ENCODE measurements at regions not wholly inside any gene's neighbourhood (a gene's known extent, or its start where the extent isn't known, plus 50 kb on each side); places are given as distances from the start of the nearest gene placed in this dataset.

- Histone ChIP-seq H3K4me3 (ENCODE audit: low read length) (no peak overlapping the region), H3K9me3 (ENCODE audit: low read length) (no peaks in the 10 kb centered on the region), H3K9ac (ENCODE audit: low read length) (no peak overlapping the region), H2AFZ (ENCODE audit: low read depth, low read length) (no peak overlapping the region), H4K20me1 (ENCODE audit: insufficient read depth) (no peaks in the 10 kb centered on the region), H3K9me2 (ENCODE audit: insufficient read depth, low read length) (no peaks in the 10 kb centered on the region), H3F3A (ENCODE audit: insufficient read depth, low read length, poor library complexity, severe bottlenecking) (no peaks in the 10 kb centered on the region), H3K27ac (ENCODE audit: low read length) (no peak overlapping the region), H3K27me3 (ENCODE audit: insufficient read depth, low read depth, low read length) (no peaks in the 10 kb centered on the region), H3K36me3 (ENCODE audit: insufficient read depth, low read length) (no peaks in the 10 kb centered on the region), H3K79me2 (replicated peaks; ENCODE audit: insufficient read depth, low read length) (no peaks in the 10 kb centered on the region), H3K4me2 (ENCODE audit: low read length) (no peak overlapping the region)
- no peak for TF ChIP-seq EP300 (conservative IDR thresholded peaks at IDR 0.05; ENCODE audit: poor library complexity, severe bottlenecking)
- TF ChIP-seq SMC3 (conservative IDR thresholded peaks at IDR 0.05; ENCODE audit: poor library complexity) = no peak
- no peak for TF ChIP-seq EZH2 (IDR thresholded peaks at IDR 0.05; ENCODE audit: borderline replicate concordance, insufficient read depth, low read length, poor library complexity, severe bottlenecking)
- no peak for TF ChIP-seq CTCF (IDR thresholded peaks at IDR 0.05; ENCODE audit: poor library complexity, severe bottlenecking)
- no peak for TF ChIP-seq MXI1 (conservative IDR thresholded peaks at IDR 0.05; ENCODE audit: poor library complexity, severe bottlenecking)
- TF ChIP-seq TAF1 (IDR thresholded peaks at IDR 0.05; ENCODE audit: low read depth) = no peak
Observed at GRCh38 chr15:38090223-38090622, 155.8 kb downstream of the TMCO5A start.

GRCh38 chr15:38090678-38091077, 156.2 kb downstream of the TMCO5A start:
- no peak for TF ChIP-seq MXI1 (conservative IDR thresholded peaks at IDR 0.05; ENCODE audit: poor library complexity, severe bottlenecking)
- TF ChIP-seq REST (IDR thresholded peaks at IDR 0.05; ENCODE audit: borderline replicate concordance) = no peak
- TF ChIP-seq POLR2AphosphoS5 (IDR thresholded peaks at IDR 0.05) = no peak
- TF ChIP-seq CTCF (IDR thresholded peaks at IDR 0.05; ENCODE audit: poor library complexity, severe bottlenecking) = no peak
- no peak for TF ChIP-seq RAD21 (conservative IDR thresholded peaks at IDR 0.05)
- TF ChIP-seq SMC3 (conservative IDR thresholded peaks at IDR 0.05; ENCODE audit: poor library complexity) = no peak
- no peak for TF ChIP-seq EZH2 (IDR thresholded peaks at IDR 0.05; ENCODE audit: borderline replicate concordance, insufficient read depth, low read length, poor library complexity, severe bottlenecking)
- no peak for TF ChIP-seq TAF1 (IDR thresholded peaks at IDR 0.05; ENCODE audit: low read depth)
- Histone ChIP-seq H2AFZ (ENCODE audit: low read depth, low read length) (no peak overlapping the region), H3K4me2 (ENCODE audit: low read length) (no peak overlapping the region), H4K20me1 (ENCODE audit: insufficient read depth) (no peaks in the 10 kb centered on the region), H3K27ac (ENCODE audit: low read length) (no peak overlapping the region), H3K27me3 (ENCODE audit: insufficient read depth, low read depth, low read length) (no peaks in the 10 kb centered on the region), H3K4me3 (ENCODE audit: low read length) (no peak overlapping the region), H3F3A (ENCODE audit: insufficient read depth, low read length, poor library complexity, severe bottlenecking) (no peaks in the 10 kb centered on the region), H3K36me3 (ENCODE audit: insufficient read depth, low read length) (no peaks in the 10 kb centered on the region), H3K9me3 (ENCODE audit: low read length) (no peaks in the 10 kb centered on the region), H3K9ac (ENCODE audit: low read length) (no peak overlapping the region), H3K9me2 (ENCODE audit: insufficient read depth, low read length) (no peaks in the 10 kb centered on the region), H3K79me2 (replicated peaks; ENCODE audit: insufficient read depth, low read length) (no peaks in the 10 kb centered on the region)

Data from neural cell (in vitro differentiated cells).